Bronchial epithelial cell (primary cell): ENCODE measurements at regions not wholly inside any gene's neighbourhood (a gene's known extent, or its start where the extent isn't known, plus 50 kb on each side); places are given as distances from the start of the nearest gene placed in this dataset.

Experiments
- DNase-seq: peaks from one replicate; pipeline ENCODE4 v3.0.0-alpha.2; 2010; ENCODE audit warnings: low read depth
- FAIRE-seq: peaks from 2 replicates; lab custom pipeline; 2011; peaks lifted over from hg19 to GRCh38; lab: Jason Lieb, UNC
- H3K27me3 ChIP-seq: 2 replicates; pipeline ENCODE4 v1.5.1; 2011; ENCODE audit warnings: low read length; ENCODE audit not compliant: control insufficient read depth, insufficient read depth
- H3K36me3 ChIP-seq: 2 replicates; pipeline ENCODE4 v1.5.1; 2011; ENCODE audit warnings: low read length; ENCODE audit not compliant: control insufficient read depth, insufficient read depth
- H3K4me3 ChIP-seq: 2 replicates; pipeline ENCODE4 v1.5.1; 2011; ENCODE audit warnings: mild to moderate bottlenecking, low read depth, low read length, control low read depth
- CTCF ChIP-seq: IDR thresholded peaks from 2 replicates; pipeline ENCODE4 v1.5.1; 2011; ENCODE audit warnings: mild to moderate bottlenecking, moderate library complexity, low read length, control low read depth, inconsistent platforms; ENCODE audit not compliant: insufficient read depth, severe bottlenecking

- Histone ChIP-seq H3K36me3 (no peaks in the 10 kb centered on the region), H3K27me3 (no peaks in the 10 kb centered on the region), H3K4me3 (no peak overlapping the region)
- FAIRE-seq (no peak), DNase-seq (no peak)
- no peak for TF ChIP-seq CTCF
Measured at GRCh38 chr21:20581361-20581760, 416.8 kb upstream of the NCAM2 start.

- H3K4me3 ChIP-seq: no peak overlapping the region
- DNase-seq (no peak), FAIRE-seq (no peak)
- H3K27me3 ChIP-seq: no peaks in the 10 kb centered on the region
- TF ChIP-seq CTCF: no peak
- no peaks in the 10 kb centered on the region for H3K36me3 ChIP-seq
Measured at GRCh38 chr21:20591284-20591683, 406.9 kb upstream of the NCAM2 start.

GRCh38 chr21:20592463-20592862, 405.7 kb upstream of the NCAM2 start:
- TF ChIP-seq CTCF: no peak
- DNase-seq (peak; percentile 30), FAIRE-seq (no peak)
- no peak overlapping the region for H3K4me3 ChIP-seq
- H3K36me3 ChIP-seq: no peaks in the 10 kb centered on the region
- H3K27me3 ChIP-seq: no peaks in the 10 kb centered on the region

GRCh38 chr21:20603236-20603635, 395.0 kb upstream of the NCAM2 start:
- FAIRE-seq (no peak), DNase-seq (no peak)
- TF ChIP-seq CTCF: no peak
- H3K27me3 ChIP-seq: no peaks in the 10 kb centered on the region
- no peaks in the 10 kb centered on the region for H3K36me3 ChIP-seq
- no peak overlapping the region for H3K4me3 ChIP-seq

GRCh38 chr21:20611008-20611407, 387.2 kb upstream of the NCAM2 start:
- H3K36me3 ChIP-seq: no peaks in the 10 kb centered on the region

More at GRCh38 chr21:20611008-20611407, 387.2 kb upstream of the NCAM2 start:
- DNase-seq (no peak), FAIRE-seq (no peak)
- Histone ChIP-seq H3K27me3 (no peaks in the 10 kb centered on the region), H3K4me3 (no peak overlapping the region)
- no peak for TF ChIP-seq CTCF
